ENCODE measurements at regions not wholly inside any gene's neighbourhood (a gene's known extent, or its start where the extent isn't known, plus 50 kb on each side); places are given as distances from the start of the nearest gene placed in this dataset.

DNA sequence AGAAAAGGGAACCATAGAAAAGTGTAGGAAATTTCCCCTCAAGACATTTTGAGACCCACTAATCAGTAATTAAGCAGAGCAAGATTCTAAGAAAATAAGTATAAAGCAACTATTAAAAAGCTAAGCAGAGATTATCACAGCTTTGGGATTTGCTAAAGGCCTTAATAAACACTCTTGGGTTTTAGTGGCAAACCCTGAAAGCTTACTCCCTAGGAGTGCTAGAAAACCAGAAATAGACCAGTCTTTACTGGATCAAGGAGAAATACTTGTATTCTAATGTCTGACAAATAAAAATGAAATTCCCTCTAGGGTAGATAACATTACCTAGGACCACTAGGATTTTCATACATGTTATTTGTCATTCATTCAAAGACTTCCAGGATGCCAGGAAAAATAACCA is 510.8 kb downstream of the SPATA31D1 start:
- no peaks in the 10 kb centered on the region for H3K4me1 Mint-ChIP-seq (ENCODE audit: low read depth)
- H3K36me3 Mint-ChIP-seq (ENCODE audit: low read depth) = no peaks in the 10 kb centered on the region
- no peak overlapping the region for H3K27ac Mint-ChIP-seq
- H3K4me3 Mint-ChIP-seq = no peak overlapping the region
- H3K9me3 Mint-ChIP-seq = peaks cover 14% of the 10 kb centered on the region
- no peaks in the 10 kb centered on the region for H3K27me3 Mint-ChIP-seq (ENCODE audit: low read depth)
- no peak for DNase-seq (ENCODE audit: low spot score)

DNA sequence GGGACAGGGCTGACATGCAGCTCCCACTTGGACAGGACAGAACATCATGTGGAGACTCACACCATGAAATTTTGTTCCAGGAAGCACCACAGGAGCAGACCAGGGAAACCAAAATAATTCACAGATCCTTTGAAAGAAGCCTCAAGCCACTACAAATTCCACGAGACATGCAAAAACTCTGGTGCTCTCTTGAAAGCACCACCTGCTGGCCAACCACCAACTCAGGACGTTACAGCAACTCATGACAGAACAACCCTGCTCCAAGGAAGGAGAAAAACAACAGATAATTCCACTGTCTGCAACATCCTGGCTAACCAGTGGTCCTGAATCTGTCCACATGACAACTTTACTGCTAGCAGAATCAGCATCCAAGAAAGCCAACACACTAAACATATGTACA is 516.0 kb downstream of the SPATA31D1 start:
- H3K27me3 Mint-ChIP-seq (ENCODE audit: low read depth) = no peaks in the 10 kb centered on the region

DNA sequence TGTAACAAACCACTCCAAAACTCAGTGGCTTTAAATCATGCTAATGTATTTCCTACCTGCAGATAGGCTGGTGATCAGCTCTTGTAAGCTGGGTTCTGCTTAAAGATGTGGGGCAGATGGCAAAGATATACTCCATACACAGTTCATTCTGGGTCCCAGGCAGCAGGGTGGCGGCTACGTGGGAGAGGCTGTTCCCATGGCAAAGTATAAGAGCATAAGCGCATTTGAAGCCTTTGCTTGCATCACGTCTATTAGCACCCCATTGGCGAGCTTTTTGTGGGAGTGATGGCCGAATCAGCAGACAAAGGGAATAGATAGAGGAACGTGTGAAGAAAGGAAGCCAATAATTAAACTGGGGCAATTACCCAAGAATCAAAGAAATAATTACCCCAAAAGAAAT is 523.1 kb downstream of the SPATA31D1 start:
- Mint-ChIP-seq H3K27me3 (ENCODE audit: low read depth) (no peaks in the 10 kb centered on the region), H3K9me3 (peaks cover 18% of the 10 kb centered on the region), H3K4me1 (ENCODE audit: low read depth) (no peaks in the 10 kb centered on the region), H3K27ac (no peak overlapping the region), H3K4me3 (no peak overlapping the region), H3K36me3 (ENCODE audit: low read depth) (no peaks in the 10 kb centered on the region)
- DNase-seq (ENCODE audit: low spot score) = no peak

More for the DNA sequence above, 516.0 kb downstream of the SPATA31D1 start:
- Mint-ChIP-seq H3K27ac (no peak overlapping the region), H3K36me3 (ENCODE audit: low read depth) (no peaks in the 10 kb centered on the region), H3K4me1 (ENCODE audit: low read depth) (no peaks in the 10 kb centered on the region), H3K4me3 (no peak overlapping the region), H3K9me3 (peaks cover 34% of the 10 kb centered on the region)
- DNase-seq (ENCODE audit: low spot score) = no peak

- no peak overlapping the region for H3K27ac Mint-ChIP-seq
- peaks cover 9% of the 10 kb centered on the region for H3K9me3 Mint-ChIP-seq
- H3K4me1 Mint-ChIP-seq (ENCODE audit: low read depth) = no peaks in the 10 kb centered on the region
- no peaks in the 10 kb centered on the region for H3K36me3 Mint-ChIP-seq (ENCODE audit: low read depth)
- H3K4me3 Mint-ChIP-seq = no peak overlapping the region
- H3K27me3 Mint-ChIP-seq (ENCODE audit: low read depth) = no peaks in the 10 kb centered on the region
- no peak for DNase-seq (ENCODE audit: low spot score)
Measured at GRCh38 chr9:82512728-82513127, 524.2 kb downstream of the SPATA31D1 start.

DNA sequence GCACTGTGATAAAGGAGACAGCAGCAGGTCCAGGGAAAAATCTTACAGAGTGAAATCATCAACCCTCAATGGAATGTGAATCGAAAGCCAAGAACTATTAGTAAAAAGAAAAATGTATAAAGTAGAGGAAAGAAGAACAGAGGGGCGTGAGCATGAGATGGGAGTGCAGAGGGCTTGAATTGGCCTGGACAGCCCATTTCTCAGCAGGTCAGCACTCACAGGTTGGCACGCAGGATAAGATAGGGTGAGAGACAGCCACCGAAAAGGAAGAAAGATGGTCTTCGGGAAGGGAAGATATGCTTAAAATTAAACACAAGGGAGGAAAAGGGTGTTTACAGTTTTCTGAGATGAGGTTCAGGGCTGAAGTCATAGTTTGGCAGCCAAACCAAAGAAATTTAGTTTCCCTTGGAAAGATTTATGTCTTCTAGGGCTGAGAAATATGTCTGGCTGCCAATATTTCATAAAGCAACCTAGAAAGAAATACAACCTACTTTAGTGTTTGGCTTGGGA is 524.7 kb downstream of the SPATA31D1 start:
- Mint-ChIP-seq H3K27ac (no peak overlapping the region), H3K9me3 (peaks cover 9% of the 10 kb centered on the region), H3K4me1 (ENCODE audit: low read depth) (no peaks in the 10 kb centered on the region), H3K27me3 (ENCODE audit: low read depth) (no peaks in the 10 kb centered on the region), H3K4me3 (no peak overlapping the region), H3K36me3 (ENCODE audit: low read depth) (no peaks in the 10 kb centered on the region)
- DNase-seq (ENCODE audit: low spot score) = no peak

DNA sequence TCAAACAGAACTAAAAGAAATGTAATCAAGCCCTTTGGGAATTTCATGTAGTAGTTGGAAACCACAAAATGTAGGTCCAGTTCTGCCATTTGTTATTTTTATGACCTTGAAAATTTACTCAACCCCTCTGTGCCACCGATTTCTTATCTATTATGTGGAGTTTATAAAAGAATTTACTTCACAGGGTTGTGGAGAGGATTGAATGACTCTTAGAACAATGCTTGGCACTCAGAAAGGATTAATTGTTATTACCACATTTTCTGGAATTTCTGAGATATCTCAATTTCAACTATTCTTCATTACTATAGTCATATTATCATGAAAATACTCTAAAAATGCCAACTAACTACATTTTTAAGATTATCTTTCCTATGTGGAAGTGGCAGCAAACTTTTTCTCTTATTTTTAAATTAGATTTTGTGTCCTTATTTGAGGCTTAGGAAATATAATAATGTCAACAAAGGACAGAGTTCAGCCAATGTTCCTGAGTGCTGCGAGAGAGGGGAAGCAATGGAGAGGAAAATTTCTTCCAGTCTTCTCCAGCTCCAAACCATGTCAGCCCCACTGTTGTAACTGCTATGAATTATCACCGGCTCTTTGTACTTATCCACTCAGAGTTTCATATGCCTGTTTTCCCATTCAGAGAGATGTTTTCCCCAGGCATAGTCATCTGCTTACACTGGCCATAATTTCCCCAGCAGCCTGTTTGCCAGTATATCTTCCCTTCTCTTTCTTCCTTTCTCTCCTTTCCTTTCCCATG is 525.6 kb downstream of the SPATA31D1 start:
- no peaks in the 10 kb centered on the region for H3K4me1 Mint-ChIP-seq (ENCODE audit: low read depth)
- H3K4me3 Mint-ChIP-seq = no peak overlapping the region
- H3K27ac Mint-ChIP-seq = no peak overlapping the region
- no peak for DNase-seq (ENCODE audit: low spot score)
- H3K27me3 Mint-ChIP-seq (ENCODE audit: low read depth) = no peaks in the 10 kb centered on the region
- peaks cover under 1% of the 10 kb centered on the region for H3K9me3 Mint-ChIP-seq
- no peaks in the 10 kb centered on the region for H3K36me3 Mint-ChIP-seq (ENCODE audit: low read depth)

DNA sequence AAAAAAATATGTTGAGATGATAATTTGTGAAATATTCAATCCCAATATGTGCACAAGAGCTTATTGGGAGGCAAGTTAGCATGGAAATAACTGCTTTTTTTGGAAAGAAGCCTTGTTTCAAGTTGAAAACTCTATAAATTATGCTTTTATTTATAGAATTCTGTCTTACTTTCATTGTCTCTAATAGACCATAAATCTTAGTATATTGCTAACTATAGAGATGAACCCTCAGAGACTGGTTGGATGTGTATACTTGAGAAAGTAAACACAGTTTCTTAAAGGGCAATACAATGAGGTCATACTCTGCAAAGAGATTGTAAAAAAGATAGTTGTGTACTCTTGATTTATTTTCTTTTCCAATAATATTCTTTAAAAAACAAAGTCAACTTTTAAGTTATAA is 530.3 kb downstream of the SPATA31D1 start:
- Mint-ChIP-seq H3K36me3 (ENCODE audit: low read depth) (no peaks in the 10 kb centered on the region), H3K4me1 (ENCODE audit: low read depth) (no peaks in the 10 kb centered on the region), H3K27me3 (ENCODE audit: low read depth) (no peaks in the 10 kb centered on the region), H3K9me3 (peaks cover 12% of the 10 kb centered on the region), H3K4me3 (no peak overlapping the region), H3K27ac (no peak overlapping the region)
- no peak for DNase-seq (ENCODE audit: low spot score)

GRCh38 chr9:82519332-82519731 is 530.8 kb downstream of the SPATA31D1 start:
- H3K4me1 Mint-ChIP-seq (ENCODE audit: low read depth) = no peaks in the 10 kb centered on the region
- peaks cover 16% of the 10 kb centered on the region for H3K9me3 Mint-ChIP-seq
- no peak overlapping the region for H3K27ac Mint-ChIP-seq
- no peaks in the 10 kb centered on the region for H3K36me3 Mint-ChIP-seq (ENCODE audit: low read depth)
- no peaks in the 10 kb centered on the region for H3K27me3 Mint-ChIP-seq (ENCODE audit: low read depth)
- no peak for DNase-seq (ENCODE audit: low spot score)
- H3K4me3 Mint-ChIP-seq = no peak overlapping the region

GRCh38 chr9:82524407-82524806 is 535.8 kb downstream of the SPATA31D1 start:
- no peak for DNase-seq (ENCODE audit: low spot score)
- Mint-ChIP-seq H3K4me3 (no peak overlapping the region), H3K4me1 (ENCODE audit: low read depth) (no peaks in the 10 kb centered on the region), H3K36me3 (ENCODE audit: low read depth) (no peaks in the 10 kb centered on the region), H3K27me3 (ENCODE audit: low read depth) (no peaks in the 10 kb centered on the region), H3K9me3 (peaks cover 47% of the 10 kb centered on the region), H3K27ac (no peak overlapping the region)

DNA sequence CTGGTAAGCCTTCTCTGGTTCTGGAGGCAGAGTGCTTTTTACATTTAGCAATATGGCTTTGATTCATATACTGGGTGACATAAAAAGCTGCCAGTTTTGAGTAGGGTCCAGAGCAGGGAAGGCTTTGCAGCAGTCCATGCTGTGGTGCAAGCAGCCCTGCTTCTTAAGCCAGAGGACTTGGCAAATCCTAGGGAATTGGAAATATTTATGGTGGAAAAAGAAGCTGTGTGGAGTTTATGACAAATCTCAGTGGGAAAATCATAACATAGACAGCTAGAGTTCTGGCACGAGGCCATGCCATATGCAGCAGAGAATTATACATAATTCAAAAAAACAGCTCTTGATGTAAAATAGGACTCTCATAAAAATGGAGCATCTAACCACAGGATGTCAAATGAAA is 536.4 kb downstream of the RASEF start:
- H3K9me3 Mint-ChIP-seq = peaks cover 44% of the 10 kb centered on the region
- H3K27ac Mint-ChIP-seq = no peak overlapping the region
- no peaks in the 10 kb centered on the region for H3K4me1 Mint-ChIP-seq (ENCODE audit: low read depth)
- no peaks in the 10 kb centered on the region for H3K36me3 Mint-ChIP-seq (ENCODE audit: low read depth)
- no peak overlapping the region for H3K4me3 Mint-ChIP-seq
- DNase-seq (ENCODE audit: low spot score) = no peak
- no peaks in the 10 kb centered on the region for H3K27me3 Mint-ChIP-seq (ENCODE audit: low read depth)

- Mint-ChIP-seq H3K4me3 (no peak overlapping the region), H3K9me3 (peaks cover 14% of the 10 kb centered on the region), H3K36me3 (ENCODE audit: low read depth) (no peaks in the 10 kb centered on the region), H3K27me3 (ENCODE audit: low read depth) (no peaks in the 10 kb centered on the region), H3K4me1 (ENCODE audit: low read depth) (peaks cover 6% of the 10 kb centered on the region), H3K27ac (no peak overlapping the region)
- no peak for DNase-seq (ENCODE audit: low spot score)
Measured at GRCh38 chr9:82531795-82532194, 531.1 kb downstream of the RASEF start.

- no peak overlapping the region for H3K27ac Mint-ChIP-seq
- no peak overlapping the region for H3K4me3 Mint-ChIP-seq
- peaks cover 6% of the 10 kb centered on the region for H3K9me3 Mint-ChIP-seq
- peaks cover 6% of the 10 kb centered on the region for H3K4me1 Mint-ChIP-seq (ENCODE audit: low read depth)
- no peaks in the 10 kb centered on the region for H3K27me3 Mint-ChIP-seq (ENCODE audit: low read depth)
- no peaks in the 10 kb centered on the region for H3K36me3 Mint-ChIP-seq (ENCODE audit: low read depth)
- no peak for DNase-seq (ENCODE audit: low spot score)
Measured at GRCh38 chr9:82532504-82533180, 530.3 kb downstream of the RASEF start.

DNA sequence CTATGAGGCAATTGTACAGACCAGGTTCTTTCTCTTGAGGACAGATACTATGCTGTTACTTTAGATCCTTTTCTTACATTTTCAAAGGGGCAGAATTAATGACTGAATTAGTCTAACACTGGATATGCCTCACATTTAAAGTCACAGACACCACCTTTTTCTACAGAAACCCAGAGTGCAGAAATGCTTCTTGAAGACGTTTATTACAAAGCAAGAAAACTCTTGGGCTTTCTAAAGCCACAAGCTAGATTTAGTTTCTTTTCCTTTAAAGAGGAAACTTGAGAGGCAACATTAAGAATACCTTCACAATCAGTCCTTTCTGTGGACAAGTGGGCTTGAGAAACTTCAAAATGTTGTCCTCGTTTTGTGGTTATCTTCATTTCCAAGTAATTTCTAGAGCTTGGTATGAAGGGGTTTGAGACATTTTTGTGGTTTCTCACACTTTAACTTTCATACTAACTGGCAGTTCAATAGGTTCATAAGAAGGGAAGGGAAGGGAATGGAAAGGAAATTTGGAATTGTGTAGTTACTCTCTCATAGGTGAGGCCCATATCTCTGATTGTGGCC is 527.4 kb downstream of the RASEF start:
- Mint-ChIP-seq H3K27me3 (ENCODE audit: low read depth) (no peaks in the 10 kb centered on the region), H3K4me3 (no peak overlapping the region), H3K27ac (no peak overlapping the region), H3K4me1 (ENCODE audit: low read depth) (peaks cover 6% of the 10 kb centered on the region), H3K36me3 (ENCODE audit: low read depth) (no peaks in the 10 kb centered on the region), H3K9me3 (no peaks in the 10 kb centered on the region)
- no peak for DNase-seq (ENCODE audit: low spot score)

DNA sequence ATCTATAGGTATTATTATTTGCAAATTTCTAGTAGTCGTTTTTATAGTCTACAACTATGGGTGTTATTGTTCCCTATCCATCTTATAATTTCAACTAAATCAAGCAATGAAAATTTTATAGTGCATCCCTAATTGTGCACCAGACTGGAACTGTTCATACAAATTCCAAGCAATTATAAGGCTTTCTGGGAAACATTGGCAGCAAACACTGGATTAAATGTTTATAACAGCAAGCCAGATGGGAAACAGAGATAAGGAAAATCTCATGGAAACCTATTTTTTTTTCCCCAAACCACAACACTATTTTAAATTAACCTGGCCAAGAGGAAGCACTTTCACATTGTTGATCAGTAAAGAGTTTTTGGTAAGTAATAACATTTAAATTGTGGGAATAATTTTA is 524.3 kb downstream of the RASEF start:
- Mint-ChIP-seq H3K27me3 (ENCODE audit: low read depth) (no peaks in the 10 kb centered on the region), H3K27ac (no peak overlapping the region)
- no peak for DNase-seq (ENCODE audit: low spot score)

More for the DNA sequence above, 524.3 kb downstream of the RASEF start:
- Mint-ChIP-seq H3K4me3 (no peak overlapping the region), H3K9me3 (no peaks in the 10 kb centered on the region), H3K36me3 (ENCODE audit: low read depth) (no peaks in the 10 kb centered on the region), H3K4me1 (ENCODE audit: low read depth) (peaks cover 6% of the 10 kb centered on the region)
